HEK293 (cell line): ENCODE measurements at regions not wholly inside any gene's neighbourhood (a gene's known extent, or its start where the extent isn't known, plus 50 kb on each side); places are given as distances from the start of the nearest gene placed in this dataset.

Experiments used
- CTCF ChIA-PET: fragments of 350-600 bp; formaldehyde crosslinking; extraction: SDS; loops from one replicate; lab custom pipeline; 2021; ENCODE audit warnings: antibody characterized with exemption; lab: Yijun Ruan, JAX
- POLR2A ChIA-PET: fragments of 300-600 bp; formaldehyde crosslinking; extraction: SDS; loops from one replicate; lab custom pipeline; 2020; ENCODE audit warnings: antibody characterized with exemption, inconsistent platforms; lab: Yijun Ruan, JAX
- H3K27ac ChIP-seq: fragments of 200-500 bp; sonication (Bioruptor generic); 2 replicates; pipeline ENCODE4 v1.5.1; 2014; ENCODE audit warnings: low read depth, low read length, control low read depth, inconsistent platforms; ENCODE audit errors: extremely low read depth
- H3K36me3 ChIP-seq, 2 experiments: fragments of 200-500 bp in 1 of 2; sonication (Bioruptor generic) in 1 of 2; 1 replicate in 1 of 2; 2 replicates in 1 of 2; pipeline ENCODE4 v1.5.1; 2014 to 2017; ENCODE audit warnings: inconsistent platforms in 2 of 2, low read length in 2 of 2; ENCODE audit not compliant: control insufficient read depth in 2 of 2, insufficient read depth in 1 of 2
- H3K4me1 ChIP-seq: fragments of 200-500 bp; sonication (Bioruptor generic); 2 replicates; pipeline ENCODE4 v1.5.1; 2014; ENCODE audit warnings: mild to moderate bottlenecking, low read length, inconsistent platforms; ENCODE audit not compliant: control insufficient read depth, insufficient read depth
- H3K4me3 ChIP-seq: 2 replicates; pipeline ENCODE4 v1.5.1; 2011; ENCODE audit warnings: low read depth, mild to moderate bottlenecking, control low read depth, low read length, moderate library complexity
- H3K9me3 ChIP-seq: fragments of 200-500 bp; sonication (Bioruptor generic); 2 replicates; pipeline ENCODE4 v1.5.1; 2014; ENCODE audit warnings: low read depth, low read length, inconsistent platforms; ENCODE audit not compliant: control insufficient read depth, insufficient read depth
- HIC1 ChIP-seq: fragments of 450-650 bp; formaldehyde crosslinking; IDR thresholded peaks from 2 replicates; pipeline ENCODE4 v1.5.1; 2016; ENCODE audit warnings: missing biosample characterization, missing genetic modification characterization
- KLF9 ChIP-seq: fragments of 450-650 bp; formaldehyde crosslinking; IDR thresholded peaks from 2 replicates; pipeline ENCODE4 v1.5.1; 2016; ENCODE audit warnings: missing biosample characterization, missing genetic modification characterization, low read depth
- REPIN1 ChIP-seq: fragments of 450-650 bp; formaldehyde crosslinking; IDR thresholded peaks from 2 replicates; pipeline ENCODE4 v1.5.1; 2017; ENCODE audit warnings: missing biosample characterization, missing genetic modification characterization, low read depth
- SP3 ChIP-seq: fragments of 450-650 bp; formaldehyde crosslinking; IDR thresholded peaks from 2 replicates; pipeline ENCODE4 v1.5.1; 2016; ENCODE audit warnings: missing biosample characterization, missing genetic modification characterization
- YY2 ChIP-seq: fragments of 450-650 bp; formaldehyde crosslinking; IDR thresholded peaks from 2 replicates; pipeline ENCODE4 v1.5.1; 2016; ENCODE audit warnings: missing biosample characterization, missing genetic modification characterization
- ZBTB21 ChIP-seq: fragments of 450-650 bp; formaldehyde crosslinking; IDR thresholded peaks from 2 replicates; pipeline ENCODE4 v1.5.1; 2017; ENCODE audit warnings: missing biosample characterization, missing genetic modification characterization
- ZBTB8A ChIP-seq: fragments of 450-650 bp; formaldehyde crosslinking; IDR thresholded peaks from 2 replicates; pipeline ENCODE4 v1.5.1; 2016; ENCODE audit warnings: missing biosample characterization, missing genetic modification characterization
- ZNF114 ChIP-seq: fragments of 450-650 bp; formaldehyde crosslinking; IDR thresholded peaks from 2 replicates; pipeline ENCODE4 v1.5.0; 2017; ENCODE audit warnings: missing biosample characterization, missing genetic modification characterization
- ZNF2 ChIP-seq: fragments of 450-650 bp; formaldehyde crosslinking; IDR thresholded peaks from 2 replicates; pipeline ENCODE4 v1.5.1; 2016; ENCODE audit warnings: missing biosample characterization, missing genetic modification characterization
- ZNF426 ChIP-seq: fragments of 450-650 bp; formaldehyde crosslinking; IDR thresholded peaks from 2 replicates; pipeline ENCODE4 v1.5.1; 2017; ENCODE audit warnings: missing biosample characterization, missing genetic modification characterization, mild to moderate bottlenecking, inconsistent platforms, moderate library complexity
- ZNF501 ChIP-seq: fragments of 450-650 bp; formaldehyde crosslinking; IDR thresholded peaks from 2 replicates; pipeline ENCODE4 v1.5.1; 2016; ENCODE audit warnings: missing biosample characterization, missing genetic modification characterization
- ZNF530 ChIP-seq: fragments of 450-650 bp; formaldehyde crosslinking; IDR thresholded peaks from 2 replicates; pipeline ENCODE4 v1.5.1; 2016; ENCODE audit warnings: low read depth, missing biosample characterization, missing genetic modification characterization
- ZNF558 ChIP-seq: fragments of 450-650 bp; formaldehyde crosslinking; IDR thresholded peaks from 2 replicates; pipeline ENCODE4 v1.5.1; 2016; ENCODE audit warnings: missing biosample characterization, missing genetic modification characterization
- ZNF624 ChIP-seq: fragments of 450-650 bp; formaldehyde crosslinking; IDR thresholded peaks from 2 replicates; pipeline ENCODE4 v1.5.1; 2017; ENCODE audit warnings: missing biosample characterization, missing genetic modification characterization
- ZXDB ChIP-seq: fragments of 450-650 bp; formaldehyde crosslinking; IDR thresholded peaks from 2 replicates; pipeline ENCODE4 v1.5.1; 2016; ENCODE audit warnings: missing biosample characterization, missing genetic modification characterization
- TF ChIP-seq, protein P1 (sequence below): fragments of 450-650 bp; formaldehyde crosslinking; IDR thresholded peaks from 2 replicates; pipeline ENCODE4 v1.5.1; 2016; ENCODE audit warnings: missing biosample characterization, missing genetic modification characterization
- TF ChIP-seq, protein P2 (sequence below): fragments of 450-650 bp; formaldehyde crosslinking; IDR thresholded peaks from 2 replicates; pipeline ENCODE4 v1.5.1; 2016; ENCODE audit warnings: missing biosample characterization, missing genetic modification characterization
- TF ChIP-seq, protein P3 (sequence below): fragments of 450-650 bp; formaldehyde crosslinking; IDR thresholded peaks from 2 replicates; pipeline ENCODE4 v1.5.1; 2016; ENCODE audit warnings: missing biosample characterization, missing genetic modification characterization, low read depth
- TF ChIP-seq, protein P4 (sequence below): fragments of 450-650 bp; formaldehyde crosslinking; IDR thresholded peaks from 2 replicates; pipeline ENCODE4 v1.5.1; 2017; ENCODE audit warnings: missing biosample characterization, missing genetic modification characterization

GRCh38 chr2:240209493-240209892 is 69.0 kb upstream of the OTOS start:
- Histone ChIP-seq H3K4me3 (no peak overlapping the region), H3K27ac (no peak overlapping the region), H3K9me3 (no peaks in the 10 kb centered on the region), H3K4me1 (no peaks in the 10 kb centered on the region), H3K36me3 (no peaks in the 10 kb centered on the region)
- ChIA-PET POLR2A (no interaction called here), CTCF (interaction anchor here (0.7 kb wide), 1 partner anchor 32 kb away, joined by 3 read pairs; no protein-coding TSS in a partner anchor)
- TF ChIP-seq ZBTB21 (no peak), ZNF114 (no peak), ZXDB (tag by site-specific recombination) (no peak)
- TF ChIP-seq, protein P1, sequence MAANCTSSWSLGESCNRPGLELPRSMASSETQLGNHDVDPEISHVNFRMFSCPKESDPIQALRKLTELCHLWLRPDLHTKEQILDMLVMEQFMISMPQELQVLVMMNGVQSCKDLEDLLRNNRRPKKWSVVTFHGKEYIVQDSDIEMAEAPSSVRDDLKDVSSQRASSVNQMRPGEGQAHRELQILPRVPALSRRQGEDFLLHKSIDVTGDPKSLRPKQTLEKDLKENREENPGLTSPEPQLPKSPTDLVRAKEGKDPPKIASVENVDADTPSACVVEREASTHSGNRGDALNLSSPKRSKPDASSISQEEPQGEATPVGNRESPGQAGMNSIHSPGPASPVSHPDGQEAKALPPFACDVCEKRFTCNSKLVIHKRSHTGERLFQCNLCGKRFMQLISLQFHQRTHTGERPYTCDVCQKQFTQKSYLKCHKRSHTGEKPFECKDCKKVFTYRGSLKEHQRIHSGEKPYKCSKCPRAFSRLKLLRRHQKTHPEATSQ (tag by site-specific recombination) = no peak
- TF ChIP-seq, protein P2, sequence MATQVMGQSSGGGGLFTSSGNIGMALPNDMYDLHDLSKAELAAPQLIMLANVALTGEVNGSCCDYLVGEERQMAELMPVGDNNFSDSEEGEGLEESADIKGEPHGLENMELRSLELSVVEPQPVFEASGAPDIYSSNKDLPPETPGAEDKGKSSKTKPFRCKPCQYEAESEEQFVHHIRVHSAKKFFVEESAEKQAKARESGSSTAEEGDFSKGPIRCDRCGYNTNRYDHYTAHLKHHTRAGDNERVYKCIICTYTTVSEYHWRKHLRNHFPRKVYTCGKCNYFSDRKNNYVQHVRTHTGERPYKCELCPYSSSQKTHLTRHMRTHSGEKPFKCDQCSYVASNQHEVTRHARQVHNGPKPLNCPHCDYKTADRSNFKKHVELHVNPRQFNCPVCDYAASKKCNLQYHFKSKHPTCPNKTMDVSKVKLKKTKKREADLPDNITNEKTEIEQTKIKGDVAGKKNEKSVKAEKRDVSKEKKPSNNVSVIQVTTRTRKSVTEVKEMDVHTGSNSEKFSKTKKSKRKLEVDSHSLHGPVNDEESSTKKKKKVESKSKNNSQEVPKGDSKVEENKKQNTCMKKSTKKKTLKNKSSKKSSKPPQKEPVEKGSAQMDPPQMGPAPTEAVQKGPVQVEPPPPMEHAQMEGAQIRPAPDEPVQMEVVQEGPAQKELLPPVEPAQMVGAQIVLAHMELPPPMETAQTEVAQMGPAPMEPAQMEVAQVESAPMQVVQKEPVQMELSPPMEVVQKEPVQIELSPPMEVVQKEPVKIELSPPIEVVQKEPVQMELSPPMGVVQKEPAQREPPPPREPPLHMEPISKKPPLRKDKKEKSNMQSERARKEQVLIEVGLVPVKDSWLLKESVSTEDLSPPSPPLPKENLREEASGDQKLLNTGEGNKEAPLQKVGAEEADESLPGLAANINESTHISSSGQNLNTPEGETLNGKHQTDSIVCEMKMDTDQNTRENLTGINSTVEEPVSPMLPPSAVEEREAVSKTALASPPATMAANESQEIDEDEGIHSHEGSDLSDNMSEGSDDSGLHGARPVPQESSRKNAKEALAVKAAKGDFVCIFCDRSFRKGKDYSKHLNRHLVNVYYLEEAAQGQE (tag by site-specific recombination) = no peak

GRCh38 chr2:240210198-240210965 is 69.9 kb upstream of the OTOS start:
- Histone ChIP-seq H3K4me3 (no peak overlapping the region), H3K36me3 (no peaks in the 10 kb centered on the region), H3K27ac (no peak overlapping the region), H3K4me1 (no peaks in the 10 kb centered on the region), H3K9me3 (no peaks in the 10 kb centered on the region)
- ChIA-PET CTCF (no interaction called here), POLR2A (no interaction called here)
- TF ChIP-seq HIC1 (tag by site-specific recombination) = no peak
- no peak for TF ChIP-seq ZNF426 (tag by site-specific recombination)
- TF ChIP-seq, protein P3, sequence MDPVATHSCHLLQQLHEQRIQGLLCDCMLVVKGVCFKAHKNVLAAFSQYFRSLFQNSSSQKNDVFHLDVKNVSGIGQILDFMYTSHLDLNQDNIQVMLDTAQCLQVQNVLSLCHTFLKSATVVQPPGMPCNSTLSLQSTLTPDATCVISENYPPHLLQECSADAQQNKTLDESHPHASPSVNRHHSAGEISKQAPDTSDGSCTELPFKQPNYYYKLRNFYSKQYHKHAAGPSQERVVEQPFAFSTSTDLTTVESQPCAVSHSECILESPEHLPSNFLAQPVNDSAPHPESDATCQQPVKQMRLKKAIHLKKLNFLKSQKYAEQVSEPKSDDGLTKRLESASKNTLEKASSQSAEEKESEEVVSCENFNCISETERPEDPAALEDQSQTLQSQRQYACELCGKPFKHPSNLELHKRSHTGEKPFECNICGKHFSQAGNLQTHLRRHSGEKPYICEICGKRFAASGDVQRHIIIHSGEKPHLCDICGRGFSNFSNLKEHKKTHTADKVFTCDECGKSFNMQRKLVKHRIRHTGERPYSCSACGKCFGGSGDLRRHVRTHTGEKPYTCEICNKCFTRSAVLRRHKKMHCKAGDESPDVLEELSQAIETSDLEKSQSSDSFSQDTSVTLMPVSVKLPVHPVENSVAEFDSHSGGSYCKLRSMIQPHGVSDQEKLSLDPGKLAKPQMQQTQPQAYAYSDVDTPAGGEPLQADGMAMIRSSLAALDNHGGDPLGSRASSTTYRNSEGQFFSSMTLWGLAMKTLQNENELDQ (tag by site-specific recombination) = no peak
- TF ChIP-seq, protein P4, sequence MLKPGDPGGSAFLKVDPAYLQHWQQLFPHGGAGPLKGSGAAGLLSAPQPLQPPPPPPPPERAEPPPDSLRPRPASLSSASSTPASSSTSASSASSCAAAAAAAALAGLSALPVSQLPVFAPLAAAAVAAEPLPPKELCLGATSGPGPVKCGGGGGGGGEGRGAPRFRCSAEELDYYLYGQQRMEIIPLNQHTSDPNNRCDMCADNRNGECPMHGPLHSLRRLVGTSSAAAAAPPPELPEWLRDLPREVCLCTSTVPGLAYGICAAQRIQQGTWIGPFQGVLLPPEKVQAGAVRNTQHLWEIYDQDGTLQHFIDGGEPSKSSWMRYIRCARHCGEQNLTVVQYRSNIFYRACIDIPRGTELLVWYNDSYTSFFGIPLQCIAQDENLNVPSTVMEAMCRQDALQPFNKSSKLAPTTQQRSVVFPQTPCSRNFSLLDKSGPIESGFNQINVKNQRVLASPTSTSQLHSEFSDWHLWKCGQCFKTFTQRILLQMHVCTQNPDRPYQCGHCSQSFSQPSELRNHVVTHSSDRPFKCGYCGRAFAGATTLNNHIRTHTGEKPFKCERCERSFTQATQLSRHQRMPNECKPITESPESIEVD (tag by site-specific recombination) = no peak
- no peak for TF ChIP-seq ZNF501 (tag by site-specific recombination)
- no peak for TF ChIP-seq KLF9 (tag by site-specific recombination)
- no peak for TF ChIP-seq ZBTB8A (tag by site-specific recombination)
- no peak for TF ChIP-seq ZNF624 (tag by site-specific recombination)
- no peak for TF ChIP-seq YY2 (tag by site-specific recombination)
- TF ChIP-seq ZNF530 = no peak
- TF ChIP-seq ZNF558 (tag by site-specific recombination) = no peak
- no peak for TF ChIP-seq ZNF2 (tag by site-specific recombination)
- TF ChIP-seq SP3 = no peak
- TF ChIP-seq REPIN1 (tag by site-specific recombination) = no peak
- TF ChIP-seq, protein P2 (tag by site-specific recombination) = no peak
